ENCODE measurements at regions not wholly inside any gene's neighbourhood (a gene's known extent, or its start where the extent isn't known, plus 50 kb on each side); places are given as distances from the start of the nearest gene placed in this dataset.

DNA sequence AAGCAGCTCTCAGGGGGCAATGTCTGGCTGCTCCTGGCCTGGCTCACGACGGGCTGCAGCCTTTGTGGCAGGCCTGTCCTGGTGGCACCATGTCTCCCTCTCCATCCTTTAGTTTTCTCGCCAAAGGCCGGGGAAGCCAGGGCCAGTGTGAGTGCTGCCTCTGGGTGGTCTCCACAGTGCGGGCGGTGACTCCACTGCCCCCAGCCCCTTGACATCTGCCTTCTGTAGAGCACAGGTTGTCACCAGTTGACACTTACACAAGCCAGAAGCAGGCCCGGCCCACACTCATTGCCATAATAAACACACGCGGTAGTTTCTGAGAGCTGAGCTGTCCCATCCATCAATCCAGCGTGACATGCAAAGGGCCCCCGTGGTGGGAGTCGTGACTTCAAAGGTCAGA, 219.5 kb downstream of the TFAP2C start (continued):
- TF ChIP-seq ELF1 (IDR thresholded peaks at IDR 0.05; ENCODE audit: borderline replicate concordance, low read depth) (no peak), TCF7L2 (IDR thresholded peaks at IDR 0.05; ENCODE audit: borderline replicate concordance, extremely low read depth, insufficient read depth, insufficient read length) (no peak), FOSL1 (IDR thresholded peaks at IDR 0.05; ENCODE audit: low read depth) (no peak), SRF (IDR thresholded peaks at IDR 0.05; ENCODE audit: low read depth) (no peak), SIN3A (IDR thresholded peaks at IDR 0.05; ENCODE audit: low read depth) (no peak), POLR2A (IDR thresholded peaks at IDR 0.05; ENCODE audit: borderline replicate concordance, extremely low read depth, insufficient read depth, insufficient read length) (no peak), EZH2phosphoT487 (IDR thresholded peaks at IDR 0.05; ENCODE audit: borderline replicate concordance) (no peak), CBX3 (IDR thresholded peaks at IDR 0.05; ENCODE audit: low read depth) (no peak)

DNA sequence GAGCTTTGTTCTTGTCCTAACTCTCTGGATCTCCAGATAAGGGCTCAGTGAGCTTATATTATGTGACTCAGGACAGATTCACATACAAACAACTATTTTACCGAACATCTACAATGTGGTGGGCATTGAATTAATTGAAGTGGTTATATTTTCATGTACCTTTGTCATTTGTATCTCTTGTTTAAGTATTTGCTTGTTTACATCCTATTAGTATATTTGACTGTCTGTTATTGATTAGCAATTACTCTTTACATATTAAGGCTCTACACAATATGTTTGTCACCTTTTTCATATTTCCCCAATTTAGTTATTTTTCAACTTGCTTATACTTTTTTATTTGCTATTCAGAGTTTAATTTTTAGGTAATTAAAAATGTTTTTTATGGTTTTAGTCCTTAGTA, 222.4 kb downstream of the TFAP2C start:
- Histone ChIP-seq H3K4me3 (replicated peaks in 1 of 2; ENCODE audit: low read depth in 1 of 2, low read length in 2 of 2) (no peak overlapping the region), H3K79me2 (ENCODE audit: insufficient read depth, low read length) (no peaks in the 10 kb centered on the region), H3K9me2 (ENCODE audit: insufficient read depth) (no peaks in the 10 kb centered on the region), H3K27me3 (ENCODE audit: insufficient read depth, low read length) (no peaks in the 10 kb centered on the region), H2AFZ (ENCODE audit: low read depth, low read length, poor library complexity, severe bottlenecking) (no peak overlapping the region), H3K36me3 (ENCODE audit: control insufficient read depth in 1 of 2, insufficient read depth in 2 of 2, low read length in 2 of 2) (no peaks in the 10 kb centered on the region), H3K9me3 (ENCODE audit: control insufficient read depth in 1 of 2, insufficient read depth in 1 of 2, low read depth in 1 of 2, low read length in 2 of 2) (no peaks in the 10 kb centered on the region), H3K27ac (ENCODE audit: low read depth, low read length) (no peak overlapping the region), H3K4me2 (ENCODE audit: low read length) (no peak overlapping the region), H4K20me1 (ENCODE audit: insufficient read depth) (no peaks in the 10 kb centered on the region), H3K9ac (ENCODE audit: low read length) (no peak overlapping the region), H3K4me1 (ENCODE audit: control insufficient read depth in 1 of 2, insufficient read depth in 2 of 2, low read length in 2 of 2) (no peaks in the 10 kb centered on the region)
- CTCF ChIA-PET: no interaction called here
- POLR2A ChIA-PET: no interaction called here
- RAD21 ChIA-PET (ENCODE audit: low non-redundant PET in 1 of 2, low total read pairs in 2 of 2, uncharacterized antibody in 2 of 2, unreplicated experiment in 2 of 2): no interaction called here
- ATAC-seq (no peak), DNase-seq (ENCODE audit: low read depth, low spot score) (no peak)
- BruUV-seq (replicated peaks): no TSS peak
- intact Hi-C loops (cut with micrococcal nuclease): no loop called here
- TF ChIP-seq, protein P1, sequence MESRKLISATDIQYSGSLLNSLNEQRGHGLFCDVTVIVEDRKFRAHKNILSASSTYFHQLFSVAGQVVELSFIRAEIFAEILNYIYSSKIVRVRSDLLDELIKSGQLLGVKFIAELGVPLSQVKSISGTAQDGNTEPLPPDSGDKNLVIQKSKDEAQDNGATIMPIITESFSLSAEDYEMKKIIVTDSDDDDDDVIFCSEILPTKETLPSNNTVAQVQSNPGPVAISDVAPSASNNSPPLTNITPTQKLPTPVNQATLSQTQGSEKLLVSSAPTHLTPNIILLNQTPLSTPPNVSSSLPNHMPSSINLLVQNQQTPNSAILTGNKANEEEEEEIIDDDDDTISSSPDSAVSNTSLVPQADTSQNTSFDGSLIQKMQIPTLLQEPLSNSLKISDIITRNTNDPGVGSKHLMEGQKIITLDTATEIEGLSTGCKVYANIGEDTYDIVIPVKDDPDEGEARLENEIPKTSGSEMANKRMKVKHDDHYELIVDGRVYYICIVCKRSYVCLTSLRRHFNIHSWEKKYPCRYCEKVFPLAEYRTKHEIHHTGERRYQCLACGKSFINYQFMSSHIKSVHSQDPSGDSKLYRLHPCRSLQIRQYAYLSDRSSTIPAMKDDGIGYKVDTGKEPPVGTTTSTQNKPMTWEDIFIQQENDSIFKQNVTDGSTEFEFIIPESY (IDR thresholded peaks at IDR 0.05; ENCODE audit: extremely low read depth, insufficient replicate concordance, low read length): no peak
- TF ChIP-seq, protein P2, sequence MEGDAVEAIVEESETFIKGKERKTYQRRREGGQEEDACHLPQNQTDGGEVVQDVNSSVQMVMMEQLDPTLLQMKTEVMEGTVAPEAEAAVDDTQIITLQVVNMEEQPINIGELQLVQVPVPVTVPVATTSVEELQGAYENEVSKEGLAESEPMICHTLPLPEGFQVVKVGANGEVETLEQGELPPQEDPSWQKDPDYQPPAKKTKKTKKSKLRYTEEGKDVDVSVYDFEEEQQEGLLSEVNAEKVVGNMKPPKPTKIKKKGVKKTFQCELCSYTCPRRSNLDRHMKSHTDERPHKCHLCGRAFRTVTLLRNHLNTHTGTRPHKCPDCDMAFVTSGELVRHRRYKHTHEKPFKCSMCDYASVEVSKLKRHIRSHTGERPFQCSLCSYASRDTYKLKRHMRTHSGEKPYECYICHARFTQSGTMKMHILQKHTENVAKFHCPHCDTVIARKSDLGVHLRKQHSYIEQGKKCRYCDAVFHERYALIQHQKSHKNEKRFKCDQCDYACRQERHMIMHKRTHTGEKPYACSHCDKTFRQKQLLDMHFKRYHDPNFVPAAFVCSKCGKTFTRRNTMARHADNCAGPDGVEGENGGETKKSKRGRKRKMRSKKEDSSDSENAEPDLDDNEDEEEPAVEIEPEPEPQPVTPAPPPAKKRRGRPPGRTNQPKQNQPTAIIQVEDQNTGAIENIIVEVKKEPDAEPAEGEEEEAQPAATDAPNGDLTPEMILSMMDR (IDR thresholded peaks at IDR 0.05 in 2 of 3, conservative IDR thresholded peaks at IDR 0.05 in 1 of 3; ENCODE audit: borderline replicate concordance in 1 of 3, insufficient read depth in 1 of 3, low read depth in 2 of 3, low read length in 2 of 3): no peak
- no peak for TF ChIP-seq POLR2A (IDR thresholded peaks at IDR 0.05; ENCODE audit: borderline replicate concordance, extremely low read depth, insufficient read depth, insufficient read length)
- TF ChIP-seq ZNF274 (IDR thresholded peaks at IDR 0.05; ENCODE audit: low read depth, low read length): no peak
- TF ChIP-seq POLR2AphosphoS5 (IDR thresholded peaks at IDR 0.05; ENCODE audit: low read depth, low read length): no peak
- no peak for TF ChIP-seq SIN3A (IDR thresholded peaks at IDR 0.05; ENCODE audit: low read depth)
- TF ChIP-seq ZFX (IDR thresholded peaks at IDR 0.05): no peak
- no peak for TF ChIP-seq YY1 (IDR thresholded peaks at IDR 0.05; ENCODE audit: extremely low read depth, insufficient replicate concordance, low read depth, low read length)
- TF ChIP-seq EGR1 (IDR thresholded peaks at IDR 0.05; ENCODE audit: low read depth): no peak
- no peak for TF ChIP-seq TCF7L2 (IDR thresholded peaks at IDR 0.05; ENCODE audit: borderline replicate concordance, extremely low read depth, insufficient read depth, insufficient read length)
- no peak for TF ChIP-seq SP1 (IDR thresholded peaks at IDR 0.05; ENCODE audit: low read depth)
- TF ChIP-seq SRF (IDR thresholded peaks at IDR 0.05; ENCODE audit: low read depth): no peak
- no peak for TF ChIP-seq ELF1 (IDR thresholded peaks at IDR 0.05; ENCODE audit: borderline replicate concordance, low read depth)
- TF ChIP-seq, protein P3, sequence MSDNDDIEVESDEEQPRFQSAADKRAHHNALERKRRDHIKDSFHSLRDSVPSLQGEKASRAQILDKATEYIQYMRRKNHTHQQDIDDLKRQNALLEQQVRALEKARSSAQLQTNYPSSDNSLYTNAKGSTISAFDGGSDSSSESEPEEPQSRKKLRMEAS (IDR thresholded peaks at IDR 0.05): no peak
- no peak for TF ChIP-seq RAD21 (IDR thresholded peaks at IDR 0.05; ENCODE audit: low read depth)
- TF ChIP-seq EZH2phosphoT487 (IDR thresholded peaks at IDR 0.05; ENCODE audit: borderline replicate concordance): no peak
- no peak for TF ChIP-seq CEBPB (IDR thresholded peaks at IDR 0.05; ENCODE audit: low read depth)
- no peak for TF ChIP-seq EZH2 (IDR thresholded peaks at IDR 0.05)
- TF ChIP-seq, protein P4, sequence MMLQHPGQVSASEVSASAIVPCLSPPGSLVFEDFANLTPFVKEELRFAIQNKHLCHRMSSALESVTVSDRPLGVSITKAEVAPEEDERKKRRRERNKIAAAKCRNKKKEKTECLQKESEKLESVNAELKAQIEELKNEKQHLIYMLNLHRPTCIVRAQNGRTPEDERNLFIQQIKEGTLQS (IDR thresholded peaks at IDR 0.05): no peak
